Esophagus muscularis mucosa (tissue), 3 donors: ENCODE measurements at regions not wholly inside any gene's neighbourhood (a gene's known extent, or its start where the extent isn't known, plus 50 kb on each side); places are given as distances from the start of the nearest gene placed in this dataset.

Source experiments
- EP300 ChIP-seq: sonication (generic); formaldehyde crosslinking; IDR thresholded peaks from one replicate; pipeline ENCODE4 v1.6.1; 2017; ENCODE audit warnings: antibody characterized with exemption
- TF ChIP-seq, protein P1 (sequence below), 3 experiments: fragments of 200-600 bp in 2 of 3; fragments of 450-650 bp in 1 of 3; sonication (generic) in 2 of 3; IDR thresholded peaks; one replicate each; pipeline ENCODE4 v1.5.1; 2017 to 2019; ENCODE audit warnings: antibody characterized with exemption in 3 of 3, mild to moderate bottlenecking in 2 of 3, moderate library complexity in 1 of 3

GRCh38 chr13:82674546-82674945 is 1207.7 kb downstream of the SLITRK1 start:
- TF ChIP-seq, protein P1, sequence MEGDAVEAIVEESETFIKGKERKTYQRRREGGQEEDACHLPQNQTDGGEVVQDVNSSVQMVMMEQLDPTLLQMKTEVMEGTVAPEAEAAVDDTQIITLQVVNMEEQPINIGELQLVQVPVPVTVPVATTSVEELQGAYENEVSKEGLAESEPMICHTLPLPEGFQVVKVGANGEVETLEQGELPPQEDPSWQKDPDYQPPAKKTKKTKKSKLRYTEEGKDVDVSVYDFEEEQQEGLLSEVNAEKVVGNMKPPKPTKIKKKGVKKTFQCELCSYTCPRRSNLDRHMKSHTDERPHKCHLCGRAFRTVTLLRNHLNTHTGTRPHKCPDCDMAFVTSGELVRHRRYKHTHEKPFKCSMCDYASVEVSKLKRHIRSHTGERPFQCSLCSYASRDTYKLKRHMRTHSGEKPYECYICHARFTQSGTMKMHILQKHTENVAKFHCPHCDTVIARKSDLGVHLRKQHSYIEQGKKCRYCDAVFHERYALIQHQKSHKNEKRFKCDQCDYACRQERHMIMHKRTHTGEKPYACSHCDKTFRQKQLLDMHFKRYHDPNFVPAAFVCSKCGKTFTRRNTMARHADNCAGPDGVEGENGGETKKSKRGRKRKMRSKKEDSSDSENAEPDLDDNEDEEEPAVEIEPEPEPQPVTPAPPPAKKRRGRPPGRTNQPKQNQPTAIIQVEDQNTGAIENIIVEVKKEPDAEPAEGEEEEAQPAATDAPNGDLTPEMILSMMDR (IDR thresholded peaks at IDR 0.05) = no peak
- no peak for TF ChIP-seq EP300
